GM12891 (cell line): ENCODE measurements at regions not wholly inside any gene's neighbourhood (a gene's known extent, or its start where the extent isn't known, plus 50 kb on each side); places are given as distances from the start of the nearest gene placed in this dataset.

Experiments used
- PAX5 ChIP-seq: IDR thresholded peaks from 2 replicates; pipeline ENCODE4 v1.6.1; 2011; ENCODE audit warnings: low read length, moderate library complexity, mild to moderate bottlenecking; ENCODE audit not compliant: insufficient read depth, severe bottlenecking
- POLR2A ChIP-seq: IDR thresholded peaks from 2 replicates; pipeline ENCODE4 v1.6.1; 2011; ENCODE audit warnings: low read depth, low read length, control low read depth
- POLR2AphosphoS5 ChIP-seq: IDR thresholded peaks from 2 replicates; pipeline ENCODE4 v1.6.1; 2011; ENCODE audit warnings: low read depth, low read length, control low read depth
- POU2F2 ChIP-seq: IDR thresholded peaks from 2 replicates; pipeline ENCODE4 v1.6.1; 2011; ENCODE audit warnings: low read depth, mild to moderate bottlenecking, control low read depth, low read length, moderate library complexity
- SPI1 ChIP-seq: IDR thresholded peaks from 2 replicates; pipeline ENCODE4 v1.6.1; 2011; ENCODE audit warnings: low read depth, low read length, control low read depth
- TAF1 ChIP-seq: IDR thresholded peaks from 2 replicates; pipeline ENCODE4 v1.6.1; 2011; ENCODE audit warnings: low read depth, low read length, control low read depth

GRCh38 chr20:43836790-43837189, 77.9 kb upstream of the TOX2 start:
- TF ChIP-seq POLR2A (no peak), TAF1 (no peak), POU2F2 (no peak), POLR2AphosphoS5 (no peak), PAX5 (no peak), SPI1 (no peak)
